GM18867 (cell line): ENCODE measurements at regions not wholly inside any gene's neighbourhood (a gene's known extent, or its start where the extent isn't known, plus 50 kb on each side); places are given as distances from the start of the nearest gene placed in this dataset.

ENCODE experiments used
- ATAC-seq: cut with Tn5 transposase; IDR thresholded peaks from one replicate; pipeline ENCODE4 v1.9.1; 2021; ENCODE audit warnings: mild to moderate bottlenecking, moderate library complexity; ENCODE audit not compliant: unreplicated experiment

DNA sequence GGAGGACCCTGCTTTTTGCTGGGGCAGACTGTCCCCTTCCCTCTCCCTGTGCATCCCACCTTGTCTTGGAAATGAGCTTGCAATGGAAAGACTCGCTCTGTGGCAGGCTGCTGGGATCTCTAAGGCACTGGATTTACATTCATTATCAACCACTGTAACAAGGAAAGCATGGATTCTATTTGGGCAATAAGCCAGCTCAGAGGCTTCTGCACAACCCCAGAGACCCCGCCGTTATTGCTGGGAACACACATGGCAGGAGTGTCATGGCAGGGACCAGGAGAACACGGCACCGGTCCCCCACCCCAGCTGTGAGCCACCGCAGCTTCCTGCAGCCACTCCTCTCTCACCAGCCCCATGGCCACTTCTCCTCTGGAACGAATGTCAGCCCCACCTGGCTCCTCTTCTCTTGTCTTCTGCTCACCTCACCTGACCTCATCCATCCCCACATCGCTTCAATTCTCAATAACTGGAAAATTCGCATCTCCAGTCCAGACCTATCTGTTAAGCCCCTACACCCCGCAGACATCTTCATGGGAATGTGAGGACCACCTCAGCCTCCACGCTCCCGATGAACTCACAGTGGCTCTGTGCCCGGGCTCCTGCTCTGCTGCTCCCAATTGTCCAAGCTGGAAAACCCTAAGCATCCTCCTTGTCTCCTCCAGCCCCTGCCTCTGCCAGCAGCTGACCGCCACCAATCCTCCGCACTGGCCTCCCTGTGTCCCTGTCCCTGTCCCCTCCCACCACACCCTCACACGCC is 181.5 kb downstream of the USP12 start:
- ATAC-seq: no peak

DNA sequence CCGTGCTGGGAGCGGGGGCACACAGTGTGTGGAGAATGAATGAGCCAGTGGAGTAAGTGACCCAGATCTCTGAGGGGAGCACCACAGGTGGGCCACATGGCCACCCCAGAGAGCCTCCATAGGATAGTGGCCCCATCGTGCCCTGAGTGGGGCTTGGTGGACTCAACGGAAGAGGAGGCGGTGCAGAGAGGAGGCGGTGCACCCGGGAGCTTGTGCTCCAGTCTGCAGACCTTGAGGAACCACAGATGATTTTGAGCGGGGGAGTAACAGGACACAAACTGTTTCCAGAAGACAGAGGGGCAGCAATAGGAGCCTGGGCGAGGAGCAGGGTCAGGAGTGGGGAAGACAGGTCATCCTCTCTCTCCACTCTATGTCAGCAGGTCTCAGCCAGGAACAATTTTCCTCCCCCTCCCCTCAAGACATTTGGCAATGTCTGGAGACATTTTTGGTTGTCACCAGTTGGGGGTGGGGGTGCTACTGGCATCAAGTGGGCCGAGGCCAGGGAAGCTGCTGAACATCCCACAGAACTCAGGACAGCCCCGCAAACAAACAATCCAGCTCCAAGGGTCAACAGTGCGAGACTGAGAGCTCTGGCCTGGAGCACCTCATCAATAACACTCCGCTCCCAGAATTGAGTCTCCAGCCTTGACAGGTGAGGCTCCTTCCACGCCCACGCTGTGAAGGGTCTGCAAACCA is 182.2 kb downstream of the USP12 start:
- no peak for ATAC-seq

DNA sequence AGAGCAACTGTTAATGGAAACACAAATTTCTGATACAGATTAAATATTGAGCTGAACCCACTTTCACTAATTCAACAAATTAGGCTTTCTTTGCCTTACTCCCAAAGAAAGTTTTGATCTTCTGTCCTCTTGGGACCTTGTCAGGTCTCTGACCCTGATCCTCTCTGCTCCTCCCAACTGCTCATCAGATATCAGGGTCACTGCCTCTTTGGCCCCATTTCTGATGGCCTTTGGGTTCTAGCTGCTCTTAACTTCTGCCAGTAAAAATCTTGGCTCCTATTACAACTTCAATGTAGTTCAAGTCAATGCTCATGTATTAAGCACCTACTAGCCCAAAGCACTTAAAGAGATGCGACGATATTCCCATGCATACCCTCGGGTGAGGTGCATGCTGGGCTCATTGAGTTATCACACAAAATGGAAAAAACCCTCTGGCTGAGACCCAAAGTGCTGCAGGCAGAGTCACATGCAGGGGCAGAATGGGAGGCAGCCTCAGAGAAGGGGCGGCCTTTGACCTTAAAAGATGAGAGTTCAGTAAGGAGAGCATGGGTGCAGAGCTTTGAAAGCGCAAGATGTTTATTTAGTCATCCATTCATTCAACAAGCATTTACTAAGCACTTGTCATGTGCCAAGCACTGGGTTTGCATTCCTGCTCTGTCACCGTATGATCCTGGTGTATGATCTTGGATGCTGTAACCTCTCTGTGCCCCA is 183.4 kb downstream of the USP12 start:
- no peak for ATAC-seq

DNA sequence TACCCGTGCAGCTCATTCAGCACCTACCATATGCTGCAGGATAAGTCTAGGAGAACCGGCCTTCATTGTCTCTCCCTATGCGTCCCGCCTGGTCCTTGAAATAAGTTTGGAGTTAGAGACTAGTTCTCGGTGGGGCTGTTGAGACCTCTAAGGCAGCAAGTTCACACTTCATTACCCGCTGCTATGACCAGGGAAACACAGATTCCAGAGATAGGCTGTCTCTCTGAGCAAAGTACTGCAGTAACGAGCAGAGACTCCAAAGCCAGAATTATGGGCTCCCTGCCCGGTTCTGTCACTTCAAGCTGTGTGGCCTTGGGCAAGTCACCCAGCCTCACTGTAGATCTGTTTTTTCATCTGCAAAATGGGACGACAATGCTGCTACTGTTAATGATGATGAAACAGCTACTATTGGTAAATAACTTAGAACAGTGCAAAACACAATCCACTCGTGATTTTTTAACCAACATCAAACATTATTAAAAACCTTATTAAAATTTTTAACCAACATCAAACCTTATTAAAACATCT is 184.1 kb downstream of the USP12 start:
- no peak for ATAC-seq

DNA sequence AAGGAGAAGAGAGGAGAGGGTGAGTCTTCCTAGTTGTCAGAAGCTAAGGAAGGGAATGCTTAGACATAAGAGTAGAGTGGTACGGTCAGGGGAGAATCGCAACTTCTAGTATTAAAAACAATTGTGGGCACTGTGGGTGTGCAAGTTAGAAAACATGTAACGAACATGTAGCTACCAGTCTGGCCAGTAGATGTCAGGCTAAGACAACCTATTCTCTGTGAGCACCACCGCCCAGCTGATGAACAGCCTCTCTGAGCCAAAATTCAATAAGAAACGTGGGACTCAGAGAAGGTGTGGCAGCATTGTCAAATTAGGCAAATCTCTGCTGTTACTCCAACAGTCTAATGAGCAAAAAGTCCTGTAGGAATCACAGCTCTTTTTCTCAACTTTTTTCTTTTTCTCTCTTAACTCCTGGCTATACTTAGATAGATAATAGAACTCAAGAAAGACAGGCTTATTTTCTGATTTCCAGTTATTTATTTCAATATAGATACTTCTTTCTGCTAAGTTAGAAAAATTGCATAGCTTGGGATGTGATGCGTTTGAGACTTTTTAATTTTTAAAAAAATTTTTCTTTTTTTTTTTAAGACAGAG is 186.2 kb downstream of the USP12 start:
- peak; percentile 80 for ATAC-seq

DNA sequence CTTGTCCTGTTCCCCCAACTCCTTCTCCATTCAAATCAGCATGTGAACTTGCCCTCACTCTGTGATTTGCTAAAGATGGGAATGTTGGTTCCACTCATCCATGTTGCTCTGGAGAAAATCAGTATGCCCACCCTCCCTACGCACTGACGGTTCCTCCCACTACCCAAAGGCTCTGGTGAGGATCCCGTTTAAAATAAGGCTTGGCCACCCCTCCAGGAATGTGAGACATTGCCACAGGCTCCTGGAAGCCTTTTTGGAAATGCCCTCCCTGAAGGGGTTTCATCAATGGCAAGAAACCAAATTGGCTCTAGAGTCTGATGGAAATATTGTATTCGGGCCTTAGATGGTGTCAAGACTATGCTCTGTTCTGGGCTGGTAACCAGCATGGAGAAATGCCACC is 187.3 kb downstream of the USP12 start:
- ATAC-seq: no peak

DNA sequence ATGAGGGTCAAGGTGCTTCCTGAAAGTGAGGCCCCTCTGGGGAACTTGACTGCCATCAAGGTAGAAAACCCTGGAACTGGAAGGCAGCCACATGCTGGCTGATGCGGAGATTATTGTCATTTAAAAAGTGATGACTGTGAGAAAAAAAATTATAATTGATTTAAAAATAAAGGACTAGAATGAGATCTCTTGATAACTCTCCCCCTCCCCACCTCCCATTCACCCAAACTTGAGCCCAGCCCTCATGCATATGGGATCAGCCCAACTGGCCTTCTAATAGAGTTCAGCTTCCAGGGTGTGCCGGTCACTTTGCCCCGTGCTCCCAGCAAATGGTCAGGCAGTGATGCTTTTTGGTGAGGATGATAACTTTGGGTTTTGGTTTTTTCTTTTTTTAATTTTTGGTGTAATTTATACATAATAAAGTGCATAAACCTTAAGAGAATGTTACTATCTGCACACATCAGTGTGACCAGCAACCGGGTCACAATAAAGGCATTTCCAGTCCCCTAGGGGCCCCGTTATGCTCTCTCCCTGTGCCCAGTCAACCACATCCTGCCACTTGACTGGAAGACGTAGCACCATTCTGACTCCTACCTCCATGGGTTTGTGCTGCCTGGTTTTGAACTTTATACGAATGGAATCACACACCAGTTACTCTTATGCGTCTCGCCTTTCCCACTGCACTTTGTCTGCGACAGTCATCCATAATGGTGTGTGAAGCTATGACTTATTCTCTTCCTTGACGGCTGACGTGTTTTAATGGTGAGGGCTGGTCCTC is 187.9 kb downstream of the USP12 start:
- ATAC-seq: no peak

DNA sequence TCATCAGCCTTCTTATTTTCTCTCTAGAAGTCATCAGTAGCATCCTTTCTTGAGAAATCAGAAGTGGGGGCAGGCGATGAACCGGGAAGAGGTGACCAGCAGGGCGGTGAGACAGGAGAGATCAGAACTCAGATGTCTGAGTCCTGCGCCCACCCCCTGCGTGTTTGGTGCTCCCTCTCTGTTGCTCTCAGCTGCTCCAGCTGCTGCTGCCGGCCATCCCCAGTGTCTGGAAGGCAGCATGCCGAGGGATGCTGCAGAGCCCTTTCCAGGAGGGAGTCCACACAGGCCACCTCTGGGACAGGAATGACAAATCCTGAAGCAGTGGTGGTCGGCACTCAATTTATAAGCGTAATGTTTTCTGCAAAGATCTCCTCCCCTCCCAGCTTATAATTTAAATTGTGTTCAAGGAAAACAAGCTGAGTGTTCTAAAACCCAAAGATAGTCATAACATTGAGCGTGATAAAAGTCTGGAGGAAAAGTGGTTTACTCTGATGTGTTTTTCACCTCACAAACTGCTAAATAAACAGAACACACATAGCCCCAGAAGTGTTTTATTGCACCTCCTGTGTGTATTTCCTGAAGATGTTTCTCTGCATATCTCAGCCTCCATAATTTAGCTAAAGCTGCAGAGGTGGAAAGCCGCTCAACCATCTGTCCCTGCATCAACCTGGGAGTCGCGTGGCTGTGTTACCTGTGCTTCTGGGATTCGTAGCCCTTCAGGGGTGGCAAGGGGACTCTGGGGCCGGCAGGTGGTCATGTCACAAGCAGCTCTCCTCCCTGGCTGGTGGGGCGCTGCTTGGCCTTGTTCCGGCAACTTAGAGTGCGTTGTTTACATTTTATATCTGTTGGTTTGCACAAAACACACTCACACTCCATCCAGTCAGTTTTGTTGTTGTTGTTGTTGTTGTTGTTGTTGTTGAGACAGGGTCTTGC is 191.2 kb downstream of the USP12 start:
- no peak for ATAC-seq

DNA sequence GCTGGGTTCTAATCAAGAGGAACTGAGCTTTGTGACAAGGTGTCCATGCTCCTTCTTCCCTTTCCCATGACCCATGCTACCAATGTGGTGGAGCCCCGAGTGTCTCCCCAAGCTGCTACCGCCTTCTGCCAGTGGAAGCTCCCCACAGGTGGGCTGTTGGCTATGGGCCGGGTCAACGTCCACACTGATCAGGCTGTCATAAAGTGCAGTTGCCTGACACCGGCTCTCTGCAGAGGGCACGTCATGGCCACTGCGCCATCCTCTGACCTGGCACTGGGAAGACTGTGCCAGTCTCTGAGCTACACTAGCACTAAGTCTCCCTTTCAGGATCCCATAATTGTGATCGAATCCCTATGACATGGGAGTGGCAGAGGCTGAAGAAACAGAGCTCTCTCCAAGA is 192.3 kb downstream of the USP12 start:
- ATAC-seq: no peak

DNA sequence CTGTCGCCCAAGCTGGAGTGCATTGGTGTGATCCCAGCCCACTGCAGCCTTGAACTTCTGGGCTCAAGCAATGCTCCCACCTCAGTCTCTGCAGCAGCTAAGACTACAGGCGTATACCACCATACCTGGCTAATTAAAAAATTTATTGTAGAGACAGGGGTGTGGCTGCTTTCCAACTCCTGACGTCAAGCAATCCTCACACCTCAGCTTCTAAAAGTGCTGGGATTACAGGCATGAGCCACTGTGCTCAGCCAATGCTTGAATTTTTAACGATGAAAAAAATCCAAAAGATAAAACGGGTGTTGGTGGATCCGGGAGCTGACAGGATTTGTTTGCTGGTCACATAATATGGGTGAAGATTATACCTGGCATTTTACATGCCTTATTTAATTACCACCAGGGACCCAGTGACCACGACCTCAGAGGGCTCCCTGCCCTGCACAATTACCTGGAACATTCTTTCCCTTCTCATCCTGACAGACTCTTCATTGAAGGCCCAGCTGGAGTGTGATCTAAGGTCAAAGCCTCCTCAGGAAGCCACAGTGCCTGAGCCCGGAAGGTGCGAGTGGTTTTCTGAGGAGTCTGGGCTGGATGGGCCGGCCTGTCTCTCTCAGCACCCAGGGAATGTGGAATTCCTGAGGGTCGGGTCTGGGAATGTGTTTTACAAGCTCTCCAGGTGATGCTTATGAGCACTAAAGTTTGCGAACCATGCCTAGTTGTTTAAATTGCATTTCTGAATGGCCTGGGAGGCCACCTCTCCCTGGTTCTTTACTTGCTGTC is 193.3 kb downstream of the USP12 start:
- ATAC-seq: no peak

DNA sequence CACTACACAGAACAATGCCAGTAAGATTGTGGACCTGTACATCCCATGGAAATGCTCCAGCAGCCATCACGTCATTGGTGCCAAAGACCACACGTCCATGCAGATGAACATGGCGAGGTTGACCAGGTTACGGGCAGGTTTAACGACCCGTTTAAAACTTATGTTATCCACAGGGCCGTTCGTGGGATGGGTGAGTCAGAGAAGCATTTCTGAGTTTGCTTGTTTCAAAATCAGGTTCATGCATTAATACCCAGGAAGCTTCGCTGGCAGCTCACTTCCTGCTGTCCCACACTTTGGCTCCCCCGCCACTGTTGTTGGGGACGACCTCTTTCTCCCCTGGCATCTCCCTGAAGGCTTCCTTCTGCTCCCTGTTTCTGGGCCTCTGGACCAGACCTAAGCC is 194.1 kb downstream of the USP12 start:
- ATAC-seq: no peak

DNA sequence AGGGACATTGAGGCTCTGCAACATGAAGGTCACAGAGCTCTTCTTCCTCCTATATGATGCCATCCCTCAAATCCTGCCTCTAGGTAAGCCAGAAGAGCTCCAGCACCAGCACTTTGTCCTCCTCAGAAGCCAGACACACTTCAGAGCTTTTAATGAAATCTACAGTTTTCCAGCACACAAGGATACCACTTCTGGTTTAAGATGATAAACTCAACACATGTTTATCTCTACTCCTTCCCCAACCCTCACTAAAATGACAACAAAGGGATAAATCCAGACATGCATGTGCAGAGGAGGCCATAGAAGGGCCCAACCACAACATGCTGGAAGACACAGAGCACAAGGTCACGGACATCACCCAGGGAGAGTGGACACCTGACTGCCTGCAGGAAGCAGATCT is 195.3 kb downstream of the USP12 start:
- ATAC-seq: no peak

DNA sequence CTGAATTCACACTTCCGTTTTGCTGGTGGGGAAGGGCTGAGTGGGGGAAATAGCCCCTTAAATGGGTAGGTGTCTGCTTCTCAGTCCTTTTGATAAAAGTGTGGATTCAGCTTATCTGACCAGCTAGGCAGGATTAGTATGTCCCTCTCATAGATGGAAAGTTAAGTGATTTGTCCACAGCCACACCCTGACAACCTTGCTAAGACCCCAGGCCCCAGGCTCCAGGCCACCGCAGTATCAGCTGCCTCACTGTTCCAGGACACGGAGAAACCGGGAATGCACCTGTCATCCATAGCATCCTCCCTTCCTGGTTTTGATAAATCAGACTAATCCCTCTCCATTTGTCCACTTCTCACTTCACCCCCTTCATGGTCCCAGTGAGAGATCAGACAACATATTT is 197.7 kb downstream of the USP12 start:
- ATAC-seq: no peak

DNA sequence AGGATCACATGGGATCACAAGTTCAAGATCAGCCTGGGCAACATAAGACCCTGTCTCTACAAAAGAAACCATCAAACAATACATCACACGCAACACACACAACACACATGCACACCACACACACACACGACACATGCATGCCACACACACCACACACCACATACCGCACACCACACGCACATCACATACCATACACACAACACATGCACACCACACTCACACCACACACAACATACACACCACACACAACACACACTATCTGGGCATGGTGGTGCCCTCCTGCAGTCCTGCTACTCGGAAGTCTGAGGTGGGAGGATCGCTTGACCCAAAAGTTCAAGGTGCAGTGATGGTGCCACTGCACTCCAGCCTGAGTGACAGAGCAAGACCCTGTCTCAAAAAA is 198.3 kb downstream of the USP12 start:
- no peak for ATAC-seq

DNA sequence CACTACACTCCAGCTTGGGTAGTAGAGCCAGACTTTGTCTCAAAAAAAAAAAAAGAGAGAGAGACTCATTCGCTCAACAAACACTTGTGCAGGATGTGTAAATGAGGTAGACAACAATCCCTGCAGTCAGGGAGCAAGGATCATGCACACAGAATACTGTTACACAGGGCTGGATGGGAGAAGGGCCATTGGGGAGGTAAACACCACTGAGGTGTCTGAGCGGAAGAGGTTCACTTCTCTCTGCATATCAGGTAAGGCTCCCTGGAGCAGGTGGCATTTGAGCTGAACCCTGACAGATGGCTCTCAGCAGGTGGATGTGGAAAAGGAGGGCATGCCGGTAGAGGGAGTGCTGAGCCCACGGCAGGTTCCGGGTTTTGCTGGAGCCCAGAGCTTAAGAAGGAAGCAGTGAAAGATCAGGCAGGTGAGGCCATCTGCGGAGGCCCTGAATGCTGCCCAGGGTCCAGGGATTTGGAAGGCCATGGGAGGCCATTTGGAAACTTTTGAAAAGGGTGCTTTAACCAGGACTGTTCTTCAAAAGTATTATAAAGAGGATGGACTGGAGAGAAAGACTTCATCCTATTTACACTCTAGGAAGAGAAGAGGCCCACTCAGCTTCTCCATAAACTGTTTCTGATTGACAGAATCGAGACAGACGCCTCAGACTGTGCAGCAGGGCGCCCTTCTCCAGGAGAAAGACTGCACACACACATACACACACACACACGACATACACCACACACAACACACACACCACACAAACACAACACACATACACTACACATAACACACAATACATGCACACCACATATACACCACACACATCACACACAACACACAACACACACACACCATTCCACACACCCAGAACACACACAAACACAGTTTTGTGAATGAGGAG is 199.4 kb downstream of the USP12 start:
- ATAC-seq: peak; percentile 50

DNA sequence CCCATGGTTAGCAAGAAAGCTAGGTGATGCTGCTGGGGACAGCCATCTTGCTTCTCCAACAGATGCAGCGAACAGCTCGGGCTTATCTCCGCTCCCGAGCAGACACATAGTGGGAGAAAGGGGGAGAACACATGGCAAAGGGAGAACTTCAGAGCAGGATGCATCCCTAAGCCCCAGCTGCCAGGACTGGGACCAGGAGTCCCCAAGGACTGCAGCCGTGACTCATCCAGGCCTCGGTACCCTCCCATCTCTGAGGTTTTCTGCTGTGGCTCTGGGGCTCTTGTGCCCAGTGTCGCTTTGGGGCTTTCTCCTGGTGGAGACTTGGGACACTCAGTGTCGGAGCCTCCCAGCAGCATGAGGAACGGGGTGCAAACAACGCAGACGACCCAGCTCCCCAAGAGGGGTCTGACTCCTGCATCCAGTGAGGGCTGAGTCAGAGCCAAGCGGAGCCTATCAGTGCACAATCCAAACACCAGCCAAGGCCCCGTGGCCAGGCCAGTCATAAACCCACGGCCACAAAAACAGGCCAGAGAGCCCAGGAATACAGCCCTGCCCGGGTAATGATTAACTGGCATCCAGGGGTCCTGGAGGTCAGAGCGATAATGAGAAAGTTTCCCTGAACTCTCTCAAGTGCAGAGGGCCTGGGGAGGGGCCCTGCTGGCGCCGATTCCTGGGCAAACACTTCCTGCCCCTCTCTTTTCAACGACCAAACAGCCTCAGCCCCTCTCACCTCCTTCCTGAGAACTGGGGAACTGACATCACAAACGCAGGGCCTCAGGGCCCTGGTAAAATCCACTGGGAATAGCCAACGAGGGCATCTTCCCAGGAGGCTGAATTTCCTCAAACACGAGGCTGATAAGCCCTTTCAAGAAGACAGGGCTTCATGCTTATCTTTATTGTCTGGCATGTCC is 202.9 kb downstream of the USP12 start:
- no peak for ATAC-seq
